ENCODE measurements at regions not wholly inside any gene's neighbourhood (a gene's known extent, or its start where the extent isn't known, plus 50 kb on each side); places are given as distances from the start of the nearest gene placed in this dataset.

DNA sequence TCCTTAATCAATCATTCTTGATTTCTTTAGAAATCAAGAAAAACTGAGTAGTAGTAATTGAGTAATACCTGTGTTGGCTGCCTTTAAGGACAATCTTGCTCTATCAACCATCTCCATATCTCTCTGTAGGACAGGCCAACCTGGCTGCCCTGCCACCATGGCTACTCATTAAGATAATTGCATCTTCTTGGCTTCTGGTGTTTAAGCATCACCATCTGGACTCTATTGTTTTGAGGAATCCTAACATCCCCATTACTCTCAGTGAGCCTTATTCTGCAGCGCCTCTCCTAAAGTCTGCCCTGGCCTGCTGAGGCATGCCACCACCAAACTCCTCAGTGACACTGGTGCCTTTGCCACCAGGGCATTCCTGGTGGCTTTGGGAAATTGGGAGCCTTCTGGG lies 442.6 kb upstream of the ZNF507 start:
- no peaks in the 10 kb centered on the region for H3K4me1 Mint-ChIP-seq (ENCODE audit: low read depth)
- no peak overlapping the region for H3K4me3 Mint-ChIP-seq (ENCODE audit: low read depth)
- peaks cover 2% of the 10 kb centered on the region for H3K27me3 Mint-ChIP-seq
- H3K36me3 Mint-ChIP-seq (ENCODE audit: insufficient read depth), result no peaks in the 10 kb centered on the region
- no peak for DNase-seq (ENCODE audit: low spot score, unreplicated experiment)
- TF ChIP-seq CTCF (IDR thresholded peaks at IDR 0.05; ENCODE audit: unreplicated experiment), result no peak
- no peaks in the 10 kb centered on the region for H3K9me3 Mint-ChIP-seq (ENCODE audit: low read depth)
- no peak overlapping the region for H3K27ac Mint-ChIP-seq

DNA sequence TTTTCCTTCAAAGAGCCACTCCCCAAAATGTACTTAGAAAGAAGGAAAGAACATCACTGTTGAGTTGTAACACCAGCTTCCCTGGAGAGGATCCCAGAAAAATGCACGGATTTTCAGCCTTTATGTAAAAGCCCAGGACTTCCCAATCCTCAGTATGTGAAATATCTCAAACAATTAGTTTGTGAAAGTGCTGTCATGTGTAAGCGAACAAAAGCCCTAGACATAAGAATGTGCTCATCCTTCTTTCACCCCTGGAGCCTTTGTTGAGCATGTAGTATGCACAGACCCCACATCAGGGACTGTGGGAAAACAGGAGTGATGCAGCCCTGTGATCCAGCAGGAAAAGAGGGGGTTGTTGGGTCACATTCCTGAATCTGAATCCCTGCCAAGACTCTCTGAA lies 441.4 kb upstream of the ZNF507 start:
- TF ChIP-seq CTCF (IDR thresholded peaks at IDR 0.05; ENCODE audit: unreplicated experiment), result no peak
- H3K27ac Mint-ChIP-seq, result no peak overlapping the region
- H3K36me3 Mint-ChIP-seq (ENCODE audit: insufficient read depth), result no peaks in the 10 kb centered on the region
- H3K4me1 Mint-ChIP-seq (ENCODE audit: low read depth), result peaks cover 2% of the 10 kb centered on the region
- no peaks in the 10 kb centered on the region for H3K9me3 Mint-ChIP-seq (ENCODE audit: low read depth)
- peaks cover 2% of the 10 kb centered on the region for H3K27me3 Mint-ChIP-seq
- H3K4me3 Mint-ChIP-seq (ENCODE audit: low read depth), result no peak overlapping the region
- no peak for DNase-seq (ENCODE audit: low spot score, unreplicated experiment)

- H3K4me3 Mint-ChIP-seq (ENCODE audit: low read depth), result no peak overlapping the region
- H3K36me3 Mint-ChIP-seq (ENCODE audit: insufficient read depth), result no peaks in the 10 kb centered on the region
- H3K27ac Mint-ChIP-seq, result no peak overlapping the region
- no peak for DNase-seq (ENCODE audit: low spot score, unreplicated experiment)
- no peaks in the 10 kb centered on the region for H3K9me3 Mint-ChIP-seq (ENCODE audit: low read depth)
- H3K4me1 Mint-ChIP-seq (ENCODE audit: low read depth), result peaks cover 8% of the 10 kb centered on the region
- peaks cover 5% of the 10 kb centered on the region for H3K27me3 Mint-ChIP-seq
- TF ChIP-seq CTCF (IDR thresholded peaks at IDR 0.05; ENCODE audit: unreplicated experiment), result no peak
Observed at GRCh38 chr19:31906111-31906871, 439.1 kb upstream of the ZNF507 start.

GRCh38 chr19:31907661-31908060 lies 437.7 kb upstream of the ZNF507 start:
- DNase-seq (ENCODE audit: low spot score, unreplicated experiment), result no peak
- Mint-ChIP-seq H3K36me3 (ENCODE audit: insufficient read depth) (no peaks in the 10 kb centered on the region), H3K27ac (no peak overlapping the region), H3K27me3 (peaks cover 5% of the 10 kb centered on the region), H3K9me3 (ENCODE audit: low read depth) (no peaks in the 10 kb centered on the region), H3K4me1 (ENCODE audit: low read depth) (peaks cover 8% of the 10 kb centered on the region), H3K4me3 (ENCODE audit: low read depth) (no peak overlapping the region)
- TF ChIP-seq CTCF (IDR thresholded peaks at IDR 0.05; ENCODE audit: unreplicated experiment), result no peak

DNA sequence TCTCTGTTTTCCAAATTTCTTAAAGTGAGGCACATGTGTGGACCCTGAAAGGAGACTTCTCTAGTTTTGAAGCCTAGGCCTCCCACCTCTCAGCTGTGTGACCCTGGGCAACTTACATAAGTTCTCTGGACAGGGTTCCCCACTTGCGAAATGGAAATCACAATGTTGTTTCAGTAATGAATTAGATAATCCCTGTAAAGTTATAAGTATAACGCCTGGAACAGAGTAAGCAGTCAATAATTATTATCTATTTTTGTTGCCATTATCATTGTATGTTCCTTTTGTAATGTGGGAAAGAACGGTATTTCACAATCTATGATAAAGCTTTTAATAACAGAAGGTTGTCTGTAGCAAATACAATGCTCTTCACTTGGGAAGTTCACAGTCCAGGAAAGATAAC lies 437.3 kb upstream of the ZNF507 start:
- H3K9me3 Mint-ChIP-seq (ENCODE audit: low read depth), result no peaks in the 10 kb centered on the region
- H3K27me3 Mint-ChIP-seq, result peaks cover 5% of the 10 kb centered on the region
- DNase-seq (ENCODE audit: low spot score, unreplicated experiment), result no peak
- no peak overlapping the region for H3K27ac Mint-ChIP-seq
- TF ChIP-seq CTCF (IDR thresholded peaks at IDR 0.05; ENCODE audit: unreplicated experiment), result no peak
- no peaks in the 10 kb centered on the region for H3K36me3 Mint-ChIP-seq (ENCODE audit: insufficient read depth)
- H3K4me3 Mint-ChIP-seq (ENCODE audit: low read depth), result no peak overlapping the region
- H3K4me1 Mint-ChIP-seq (ENCODE audit: low read depth), result peaks cover 8% of the 10 kb centered on the region
